ENCODE measurements at regions not wholly inside any gene's neighbourhood (a gene's known extent, or its start where the extent isn't known, plus 50 kb on each side); places are given as distances from the start of the nearest gene placed in this dataset.

GRCh38 chr3:634511-634910, 437.9 kb downstream of the CHL1 start:
- no peak for TF ChIP-seq CTCF (conservative IDR thresholded peaks at IDR 0.05; ENCODE audit: low read depth, low read length)
- TF ChIP-seq EZH2phosphoT487 (IDR thresholded peaks at IDR 0.05; ENCODE audit: borderline replicate concordance, low read length), result no peak
